IMR-90 (cell line): ENCODE measurements at regions not wholly inside any gene's neighbourhood (a gene's known extent, or its start where the extent isn't known, plus 50 kb on each side); places are given as distances from the start of the nearest gene placed in this dataset.

Experiments used
- ATAC-seq: fragments of 200-7000 bp; cut with Tn5 transposase; 2 replicates; pipeline ENCODE4 v1.9.1; 2020; ENCODE audit warnings: low read depth, mild to moderate bottlenecking, moderate library complexity
- BruUV-seq: library from RNA; stranded (reverse); fragments of 400-500 nt; replicated peaks from 2 replicates; lab custom pipeline; 2021; lab: Mats Ljungman, UMichigan
- CTCF ChIA-PET: fragments of 300-600 bp; formaldehyde crosslinking; extraction: SDS; loops from one replicate; lab custom pipeline; 2021; ENCODE audit warnings: antibody characterized with exemption; lab: Yijun Ruan, JAX
- POLR2A ChIA-PET: fragments of 300-600 bp; sonication (Branson Sonifier 250); formaldehyde crosslinking; loops from one replicate; lab custom pipeline; 2022; ENCODE audit warnings: antibody characterized with exemption; ENCODE audit not compliant: unreplicated experiment; lab: Charles Lee
- DNase-seq: peaks from one replicate; pipeline ENCODE4 v3.0.0; 2013
- H2AFZ ChIP-seq: replicated peaks from 2 replicates; pipeline ENCODE3; 2013; ENCODE audit warnings: low read length, mild to moderate bottlenecking; ENCODE audit not compliant: poor library complexity
- H2AK5ac ChIP-seq: 2 replicates; pipeline ENCODE4 v1.6.1; 2013; ENCODE audit warnings: low read depth, low read length, inconsistent platforms
- H2AK9ac ChIP-seq: replicated peaks from 2 replicates; pipeline ENCODE3; 2013; ENCODE audit warnings: mild to moderate bottlenecking, low read depth, low read length, moderate library complexity; ENCODE audit not compliant: poor library complexity
- H2BK120ac ChIP-seq: 2 replicates; pipeline ENCODE4 v1.6.1; 2013; ENCODE audit warnings: low read depth, low read length, inconsistent platforms
- H2BK15ac ChIP-seq: 3 replicates; pipeline ENCODE4 v1.6.1; 2013; ENCODE audit warnings: low read depth, low read length, inconsistent platforms
- H2BK20ac ChIP-seq: 2 replicates; pipeline ENCODE4 v1.6.1; 2013; ENCODE audit warnings: low read depth, mild to moderate bottlenecking, inconsistent platforms, low read length, moderate library complexity
- H2BK5ac ChIP-seq: 2 replicates; pipeline ENCODE4 v1.6.1; 2013; ENCODE audit warnings: mild to moderate bottlenecking, low read depth, low read length, inconsistent platforms; ENCODE audit not compliant: poor library complexity, severe bottlenecking
- H3K14ac ChIP-seq: replicated peaks from 2 replicates; pipeline ENCODE4 v1.6.1; 2013; ENCODE audit warnings: low read depth, low read length, inconsistent platforms
- H3K18ac ChIP-seq: 2 replicates; pipeline ENCODE4 v1.6.1; 2013; ENCODE audit warnings: low read depth, low read length, control low read depth
- H3K23ac ChIP-seq: 2 replicates; pipeline ENCODE4 v1.6.1; 2013; ENCODE audit warnings: low read depth, low read length, inconsistent platforms
- H3K27ac ChIP-seq: 2 replicates; pipeline ENCODE4 v1.5.1; 2013; ENCODE audit warnings: mild to moderate bottlenecking, control low read depth, low read length; ENCODE audit not compliant: insufficient read depth
- H3K27me3 ChIP-seq: 2 replicates; pipeline ENCODE4 v1.6.1; 2013; ENCODE audit warnings: low read length; ENCODE audit not compliant: control insufficient read depth, insufficient read depth
- H3K36me3 ChIP-seq: 2 replicates; pipeline ENCODE4 v1.6.1; 2013; ENCODE audit warnings: low read length, mixed read lengths; ENCODE audit not compliant: control insufficient read depth, insufficient read depth
- H3K4ac ChIP-seq: 2 replicates; pipeline ENCODE4 v1.6.1; 2013; ENCODE audit warnings: low read depth, low read length, inconsistent platforms
- H3K4me1 ChIP-seq: 2 replicates; pipeline ENCODE4 v1.6.1; 2013; ENCODE audit warnings: low read length, mixed read lengths; ENCODE audit not compliant: control insufficient read depth, insufficient read depth
- H3K4me2 ChIP-seq: 2 replicates; pipeline ENCODE4 v1.6.1; 2013; ENCODE audit warnings: low read depth, mild to moderate bottlenecking, control low read depth, low read length, moderate library complexity
- H3K4me3 ChIP-seq: 2 replicates; pipeline ENCODE4 v1.5.1; 2013; ENCODE audit warnings: low read depth, mild to moderate bottlenecking, control low read depth, low read length, moderate library complexity; ENCODE audit not compliant: insufficient read depth
- H3K56ac ChIP-seq: 2 replicates; pipeline ENCODE4 v1.6.1; 2013; ENCODE audit warnings: low read length, inconsistent platforms; ENCODE audit not compliant: insufficient read depth; ENCODE audit errors: extremely low read depth
- H3K79me1 ChIP-seq, 2 experiments: 2 replicates each; pipeline ENCODE4 v1.6.1; 2013; ENCODE audit warnings: low read length in 2 of 2, inconsistent platforms in 1 of 2, low read depth in 1 of 2
- H3K9ac ChIP-seq: 2 replicates; pipeline ENCODE4 v1.6.1; 2013; ENCODE audit warnings: low read depth, low read length, control low read depth
- H3K9me1 ChIP-seq: 2 replicates; pipeline ENCODE4 v1.6.1; 2013; ENCODE audit warnings: low read length, inconsistent platforms; ENCODE audit not compliant: insufficient read depth
- H3K9me3 ChIP-seq: 2 replicates; pipeline ENCODE4 v1.6.1; 2013; ENCODE audit warnings: low read length; ENCODE audit not compliant: control insufficient read depth, insufficient read depth
- H4K20me1 ChIP-seq: 2 replicates; pipeline ENCODE4 v1.6.1; 2013; ENCODE audit warnings: low read length, inconsistent platforms; ENCODE audit not compliant: insufficient read depth
- H4K5ac ChIP-seq: 2 replicates; pipeline ENCODE4 v1.6.1; 2013; ENCODE audit warnings: mild to moderate bottlenecking, low read depth, low read length, control low read depth
- H4K8ac ChIP-seq, 2 experiments: 2 replicates each; pipeline ENCODE4 v1.6.1; 2013; ENCODE audit warnings: low read depth in 2 of 2, low read length in 2 of 2, control low read depth in 1 of 2, inconsistent platforms in 1 of 2
- H4K91ac ChIP-seq: 2 replicates; pipeline ENCODE4 v1.6.1; 2013; ENCODE audit warnings: low read depth, low read length, inconsistent platforms; ENCODE audit not compliant: insufficient read depth
- RCOR1 ChIP-seq: IDR thresholded peaks from 2 replicates; pipeline ENCODE4 v1.6.1; 2012; ENCODE audit warnings: mild to moderate bottlenecking, low read length, improper control_type of control experiment; ENCODE audit not compliant: insufficient replicate concordance
- USF2 ChIP-seq: fragments of 150-350 bp; IDR thresholded peaks from 2 replicates; pipeline ENCODE4 v1.6.1; 2017; ENCODE audit warnings: mild to moderate bottlenecking, antibody characterized with exemption, low read length, low read depth
- WGBS, 2 experiments: methylation state at CpG; one replicate each; pipeline versions ENCODE4 v1.1.5 to v1.1.7; 2013; ENCODE audit warnings: missing lambda C conversion rate in 2 of 2; ENCODE audit not compliant: insufficient read length in 1 of 2; ENCODE audit errors: extremely low coverage in 2 of 2; 5-methylcytosine and 5-hydroxymethylcytosine counted together
- dilution Hi-C: fragments of 300-500 bp; cut with HindIII; formaldehyde crosslinking; loops from one replicate; pipeline ENCODE4 v1.14.3; 2018; ENCODE audit warnings: low sequenced_read_pairs; ENCODE audit not compliant: unreplicated experiment
- in situ Hi-C: fragments of 300-500 bp; cut with MboI; formaldehyde crosslinking; loops from 3 replicates; pipeline ENCODE4 v1.14.3; 2019; ENCODE audit warnings: low sequenced_read_pairs, inconsistent platforms, mixed read lengths
- intact Hi-C: fragments of 100-400 bp; cut with micrococcal nuclease; formaldehyde crosslinking; loops from 2 replicates; pipeline ENCODE4 v1.10.0; 2022

DNA sequence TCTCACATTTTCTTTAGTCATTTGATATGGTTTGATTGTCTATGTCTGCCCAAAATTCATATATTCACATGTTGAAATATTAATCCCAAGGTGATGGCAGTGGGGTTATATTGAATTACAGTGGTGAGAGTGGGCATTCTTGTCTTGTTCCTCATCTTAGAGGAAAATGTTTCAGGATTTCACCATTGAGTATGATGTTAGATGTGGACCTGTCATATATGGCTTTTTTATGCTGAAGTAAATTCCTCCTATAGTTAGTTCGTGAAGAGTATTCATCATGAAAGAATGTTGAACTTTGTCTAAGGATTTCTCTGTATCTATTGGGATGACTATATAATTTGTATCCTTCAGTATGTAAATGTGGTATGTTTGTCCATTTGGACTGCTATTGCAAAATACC is 512.3 kb upstream of the EPHA5 start:
- Histone ChIP-seq H3K4ac (no peak overlapping the region), H3K27ac (no peak overlapping the region), H2BK20ac (no peak overlapping the region), H2AK9ac (no peak overlapping the region), H2BK120ac (no peak overlapping the region), H3K79me1 (no peaks in the 10 kb centered on the region), H3K14ac (no peak overlapping the region), H2AFZ (no peak overlapping the region), H3K9ac (no peak overlapping the region), H3K56ac (no peak overlapping the region), H4K5ac (no peak overlapping the region), H3K18ac (no peak overlapping the region), H3K27me3 (no peaks in the 10 kb centered on the region), H2BK5ac (no peak overlapping the region), H3K36me3 (no peaks in the 10 kb centered on the region), H3K4me2 (no peak overlapping the region), H2AK5ac (no peak overlapping the region), H4K91ac (no peak overlapping the region), H3K9me1 (no peaks in the 10 kb centered on the region), H4K20me1 (no peaks in the 10 kb centered on the region), H3K4me1 (no peaks in the 10 kb centered on the region), H3K9me3 (peaks cover 10% of the 10 kb centered on the region), H3K4me3 (no peak overlapping the region), H4K8ac (no peak overlapping the region), H2BK15ac (no peak overlapping the region), H3K23ac (no peak overlapping the region)
- no peak for TF ChIP-seq USF2
- TF ChIP-seq RCOR1: no peak
- DNase-seq: no peak
- WGBS, 2 experiments: no CpG with 5 or more reads among the region's 1 CpG
- in situ Hi-C loops (no loop called here), dilution Hi-C loops (no loop called here), intact Hi-C loops (no loop called here)
- ChIA-PET CTCF (no interaction called here), POLR2A (no interaction called here)
- no TSS peak for BruUV-seq
- no peak for ATAC-seq
